ENCODE measurements at regions not wholly inside any gene's neighbourhood (a gene's known extent, or its start where the extent isn't known, plus 50 kb on each side); places are given as distances from the start of the nearest gene placed in this dataset.

DNA sequence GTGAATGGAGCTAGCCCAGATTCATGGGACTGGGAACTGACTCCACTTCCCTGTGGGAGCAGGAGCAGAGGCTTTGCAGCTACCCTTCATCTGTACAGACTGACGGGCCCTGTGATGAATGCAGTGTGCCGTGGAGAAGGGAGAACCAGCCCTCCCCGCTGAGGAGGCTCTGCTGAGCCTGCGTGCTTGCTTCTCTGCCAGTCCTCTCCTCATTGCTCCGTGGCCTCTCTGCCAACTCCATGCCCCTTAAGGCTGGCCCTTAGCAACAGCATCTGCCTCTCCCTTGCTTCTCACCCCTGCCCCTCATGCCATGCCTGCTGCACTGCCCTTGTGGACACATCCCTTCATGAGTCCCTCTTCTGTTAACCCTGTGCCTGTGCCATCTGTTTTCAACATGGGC is 53.6 kb downstream of the GADD45G start:
- TF ChIP-seq, protein P1, sequence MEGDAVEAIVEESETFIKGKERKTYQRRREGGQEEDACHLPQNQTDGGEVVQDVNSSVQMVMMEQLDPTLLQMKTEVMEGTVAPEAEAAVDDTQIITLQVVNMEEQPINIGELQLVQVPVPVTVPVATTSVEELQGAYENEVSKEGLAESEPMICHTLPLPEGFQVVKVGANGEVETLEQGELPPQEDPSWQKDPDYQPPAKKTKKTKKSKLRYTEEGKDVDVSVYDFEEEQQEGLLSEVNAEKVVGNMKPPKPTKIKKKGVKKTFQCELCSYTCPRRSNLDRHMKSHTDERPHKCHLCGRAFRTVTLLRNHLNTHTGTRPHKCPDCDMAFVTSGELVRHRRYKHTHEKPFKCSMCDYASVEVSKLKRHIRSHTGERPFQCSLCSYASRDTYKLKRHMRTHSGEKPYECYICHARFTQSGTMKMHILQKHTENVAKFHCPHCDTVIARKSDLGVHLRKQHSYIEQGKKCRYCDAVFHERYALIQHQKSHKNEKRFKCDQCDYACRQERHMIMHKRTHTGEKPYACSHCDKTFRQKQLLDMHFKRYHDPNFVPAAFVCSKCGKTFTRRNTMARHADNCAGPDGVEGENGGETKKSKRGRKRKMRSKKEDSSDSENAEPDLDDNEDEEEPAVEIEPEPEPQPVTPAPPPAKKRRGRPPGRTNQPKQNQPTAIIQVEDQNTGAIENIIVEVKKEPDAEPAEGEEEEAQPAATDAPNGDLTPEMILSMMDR (IDR thresholded peaks at IDR 0.05; ENCODE audit: low read length): no peak
- no peak for TF ChIP-seq EZH2 (IDR thresholded peaks at IDR 0.05; ENCODE audit: borderline replicate concordance, low read length)
- Histone ChIP-seq H3K27ac (ENCODE audit: low read depth, low read length, poor library complexity, severe bottlenecking) (no peak overlapping the region), H3K4me2 (ENCODE audit: low read length) (no peak overlapping the region), H3K4me3 (ENCODE audit: low read depth, low read length, poor library complexity, severe bottlenecking) (no peak overlapping the region), H3F3A (ENCODE audit: insufficient read depth, low read length) (no peaks in the 10 kb centered on the region), H3K27me3 (ENCODE audit: insufficient read depth, low read length) (no peaks in the 10 kb centered on the region; the same call in 1 of the 2 replicates), H2AFZ (ENCODE audit: low read length) (no peak overlapping the region), H3K9me2 (ENCODE audit: low read depth, low read length) (no peaks in the 10 kb centered on the region), H3K79me2 (ENCODE audit: insufficient read depth, low read length) (no peaks in the 10 kb centered on the region), H3K36me3 (ENCODE audit: insufficient read depth, low read length) (no peaks in the 10 kb centered on the region), H3K9ac (ENCODE audit: low read length) (no peak overlapping the region), H3K4me1 (ENCODE audit: insufficient read depth, low read length, severe bottlenecking) (no peaks in the 10 kb centered on the region), H3K9me3 (ENCODE audit: low read length) (no peaks in the 10 kb centered on the region), H4K20me1 (ENCODE audit: insufficient read depth, low read length) (no peaks in the 10 kb centered on the region)

DNA sequence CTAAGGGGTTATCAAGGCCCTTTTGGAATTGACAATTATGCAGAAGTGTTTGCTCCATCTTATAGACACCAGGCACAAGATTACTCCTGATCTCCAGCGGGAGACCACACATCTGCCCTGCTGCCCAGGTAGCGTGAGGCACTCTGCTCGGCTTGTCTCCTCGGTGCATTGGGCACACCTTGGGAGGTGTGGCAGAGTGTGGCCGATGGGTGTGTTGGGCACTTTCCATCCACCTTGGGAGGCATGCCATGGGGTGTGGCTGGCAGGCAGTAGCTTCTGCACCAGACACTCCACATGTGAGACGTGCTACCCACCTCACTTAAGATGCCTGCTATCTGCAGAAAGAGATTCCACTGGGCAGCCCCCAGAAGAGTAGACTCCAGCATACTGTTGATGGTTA is 54.1 kb downstream of the GADD45G start:
- H3K9me2 ChIP-seq (ENCODE audit: low read depth, low read length): no peaks in the 10 kb centered on the region
- H3K27ac ChIP-seq (ENCODE audit: low read depth, low read length, poor library complexity, severe bottlenecking): no peak overlapping the region
- H3K9me3 ChIP-seq (ENCODE audit: low read length): no peaks in the 10 kb centered on the region
- no peak overlapping the region for H3K9ac ChIP-seq (ENCODE audit: low read length)
- no peak overlapping the region for H2AFZ ChIP-seq (ENCODE audit: low read length)
- TF ChIP-seq, protein P1 (IDR thresholded peaks at IDR 0.05; ENCODE audit: low read length): no peak
- TF ChIP-seq EZH2 (IDR thresholded peaks at IDR 0.05; ENCODE audit: borderline replicate concordance, low read length): no peak
- no peaks in the 10 kb centered on the region for H3F3A ChIP-seq (ENCODE audit: insufficient read depth, low read length)
- H3K79me2 ChIP-seq (ENCODE audit: insufficient read depth, low read length): no peaks in the 10 kb centered on the region
- H3K36me3 ChIP-seq (ENCODE audit: insufficient read depth, low read length): no peaks in the 10 kb centered on the region
- H3K4me2 ChIP-seq (ENCODE audit: low read length): no peak overlapping the region
- H4K20me1 ChIP-seq (ENCODE audit: insufficient read depth, low read length): no peaks in the 10 kb centered on the region
- H3K4me1 ChIP-seq (ENCODE audit: insufficient read depth, low read length, severe bottlenecking): no peaks in the 10 kb centered on the region
- H3K4me3 ChIP-seq (ENCODE audit: low read depth, low read length, poor library complexity, severe bottlenecking): no peak overlapping the region
- no peaks in the 10 kb centered on the region; the same call in 1 of the 2 replicates for H3K27me3 ChIP-seq (ENCODE audit: insufficient read depth, low read length)

GRCh38 chr9:89659473-89659872 is 54.7 kb downstream of the GADD45G start:
- H3K27ac ChIP-seq (ENCODE audit: low read depth, low read length, poor library complexity, severe bottlenecking): no peak overlapping the region
- no peaks in the 10 kb centered on the region; the same call in 1 of the 2 replicates for H3K27me3 ChIP-seq (ENCODE audit: insufficient read depth, low read length)
- no peaks in the 10 kb centered on the region for H3K4me1 ChIP-seq (ENCODE audit: insufficient read depth, low read length, severe bottlenecking)
- no peak overlapping the region for H2AFZ ChIP-seq (ENCODE audit: low read length)
- no peaks in the 10 kb centered on the region for H3K9me2 ChIP-seq (ENCODE audit: low read depth, low read length)
- no peak overlapping the region for H3K9ac ChIP-seq (ENCODE audit: low read length)
- H4K20me1 ChIP-seq (ENCODE audit: insufficient read depth, low read length): no peaks in the 10 kb centered on the region
- H3K36me3 ChIP-seq (ENCODE audit: insufficient read depth, low read length): no peaks in the 10 kb centered on the region
- H3K79me2 ChIP-seq (ENCODE audit: insufficient read depth, low read length): no peaks in the 10 kb centered on the region
- H3F3A ChIP-seq (ENCODE audit: insufficient read depth, low read length): no peaks in the 10 kb centered on the region
- no peak overlapping the region for H3K4me2 ChIP-seq (ENCODE audit: low read length)
- no peaks in the 10 kb centered on the region for H3K9me3 ChIP-seq (ENCODE audit: low read length)
- no peak overlapping the region for H3K4me3 ChIP-seq (ENCODE audit: low read depth, low read length, poor library complexity, severe bottlenecking)
- TF ChIP-seq EZH2 (IDR thresholded peaks at IDR 0.05; ENCODE audit: borderline replicate concordance, low read length): no peak

Data from OCI-LY1 (cell line).